Osteoblast (primary cell): ENCODE measurements at regions not wholly inside any gene's neighbourhood (a gene's known extent, or its start where the extent isn't known, plus 50 kb on each side); places are given as distances from the start of the nearest gene placed in this dataset.
"Not testable (repeated sequence)": the region's sequence is repeated elsewhere in the genome, so short reads cannot be mapped to it uniquely, and the experiment has no call there.

Experiments
- DNase-seq: peaks from one replicate; pipeline ENCODE4 v3.0.0; 2011; ENCODE audit warnings: low spot score, mixed read lengths; ENCODE audit not compliant: insufficient read length; ENCODE audit errors: missing footprints
- H2AFZ ChIP-seq: 2 replicates; pipeline ENCODE4 v1.6.0; 2011; ENCODE audit warnings: mild to moderate bottlenecking, low read length
- H3K27ac ChIP-seq: 2 replicates; pipeline ENCODE4 v1.5.1; 2011; ENCODE audit warnings: mild to moderate bottlenecking, low read depth, low read length, moderate library complexity
- H3K27me3 ChIP-seq: 2 replicates; pipeline ENCODE4 v1.6.0; 2012; ENCODE audit warnings: mild to moderate bottlenecking, control low read depth, inconsistent platforms, low read length, moderate library complexity; ENCODE audit not compliant: insufficient read depth
- H3K36me3 ChIP-seq: 2 replicates; pipeline ENCODE4 v1.5.1; 2011; ENCODE audit warnings: mild to moderate bottlenecking, low read length, control low read depth, moderate library complexity; ENCODE audit not compliant: insufficient read depth
- H3K4me1 ChIP-seq: 2 replicates; pipeline ENCODE4 v1.5.1; 2011; ENCODE audit warnings: mild to moderate bottlenecking, low read length, control low read depth, moderate library complexity; ENCODE audit not compliant: insufficient read depth
- H3K4me2 ChIP-seq: 2 replicates; pipeline ENCODE4 v1.6.0; 2011; ENCODE audit warnings: mild to moderate bottlenecking, low read length; ENCODE audit not compliant: insufficient read depth
- H3K4me3 ChIP-seq: fragments of 200-600 bp; sonication (generic); 3 replicates; pipeline ENCODE4 v1.5.1; 2012; ENCODE audit warnings: mild to moderate bottlenecking, low read length, inconsistent platforms; ENCODE audit not compliant: insufficient read depth
- H3K79me2 ChIP-seq: 2 replicates; pipeline ENCODE4 v1.6.0; 2012; ENCODE audit warnings: mild to moderate bottlenecking, low read length, control low read depth, inconsistent platforms; ENCODE audit not compliant: insufficient read depth
- H3K9me3 ChIP-seq: 2 replicates; pipeline ENCODE4 v1.5.1; 2011; ENCODE audit warnings: low read depth, low read length, control low read depth
- H4K20me1 ChIP-seq: 2 replicates; pipeline ENCODE4 v1.6.0; 2012; ENCODE audit warnings: mild to moderate bottlenecking, low read length, control low read depth; ENCODE audit not compliant: insufficient read depth
- TF ChIP-seq, protein P1 (sequence below): IDR thresholded peaks from 2 replicates; pipeline ENCODE4 v1.5.1; 2011; ENCODE audit warnings: mild to moderate bottlenecking, low read depth, low read length, moderate library complexity; ENCODE audit errors: extremely low read depth

GRCh38 chr1:65577278-65577677 lies 156.8 kb downstream of the LEPR start:
- Histone ChIP-seq H3K27me3 (no peaks in the 10 kb centered on the region), H3K9me3 (no peaks in the 10 kb centered on the region), H3K4me3 (no peak overlapping the region), H4K20me1 (no peaks in the 10 kb centered on the region), H3K4me1 (no peaks in the 10 kb centered on the region), H3K4me2 (no peak overlapping the region), H3K27ac (no peak overlapping the region), H3K79me2 (no peaks in the 10 kb centered on the region), H3K36me3 (peaks cover 19% of the 10 kb centered on the region), H2AFZ (no peak overlapping the region)
- TF ChIP-seq, protein P1, sequence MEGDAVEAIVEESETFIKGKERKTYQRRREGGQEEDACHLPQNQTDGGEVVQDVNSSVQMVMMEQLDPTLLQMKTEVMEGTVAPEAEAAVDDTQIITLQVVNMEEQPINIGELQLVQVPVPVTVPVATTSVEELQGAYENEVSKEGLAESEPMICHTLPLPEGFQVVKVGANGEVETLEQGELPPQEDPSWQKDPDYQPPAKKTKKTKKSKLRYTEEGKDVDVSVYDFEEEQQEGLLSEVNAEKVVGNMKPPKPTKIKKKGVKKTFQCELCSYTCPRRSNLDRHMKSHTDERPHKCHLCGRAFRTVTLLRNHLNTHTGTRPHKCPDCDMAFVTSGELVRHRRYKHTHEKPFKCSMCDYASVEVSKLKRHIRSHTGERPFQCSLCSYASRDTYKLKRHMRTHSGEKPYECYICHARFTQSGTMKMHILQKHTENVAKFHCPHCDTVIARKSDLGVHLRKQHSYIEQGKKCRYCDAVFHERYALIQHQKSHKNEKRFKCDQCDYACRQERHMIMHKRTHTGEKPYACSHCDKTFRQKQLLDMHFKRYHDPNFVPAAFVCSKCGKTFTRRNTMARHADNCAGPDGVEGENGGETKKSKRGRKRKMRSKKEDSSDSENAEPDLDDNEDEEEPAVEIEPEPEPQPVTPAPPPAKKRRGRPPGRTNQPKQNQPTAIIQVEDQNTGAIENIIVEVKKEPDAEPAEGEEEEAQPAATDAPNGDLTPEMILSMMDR: no peak
- DNase-seq: no peak

- H3K36me3 ChIP-seq: peaks cover 14% of the 10 kb centered on the region
- H2AFZ ChIP-seq, H4K20me1 ChIP-seq, H3K4me3 ChIP-seq, DNase-seq, H3K4me2 ChIP-seq, H3K9me3 ChIP-seq, H3K27ac ChIP-seq, H3K4me1 ChIP-seq, H3K27me3 ChIP-seq, H3K79me2 ChIP-seq: not testable (repeated sequence)
Observed at GRCh38 chr1:65577982-65578381, 157.5 kb downstream of the LEPR start.

DNA sequence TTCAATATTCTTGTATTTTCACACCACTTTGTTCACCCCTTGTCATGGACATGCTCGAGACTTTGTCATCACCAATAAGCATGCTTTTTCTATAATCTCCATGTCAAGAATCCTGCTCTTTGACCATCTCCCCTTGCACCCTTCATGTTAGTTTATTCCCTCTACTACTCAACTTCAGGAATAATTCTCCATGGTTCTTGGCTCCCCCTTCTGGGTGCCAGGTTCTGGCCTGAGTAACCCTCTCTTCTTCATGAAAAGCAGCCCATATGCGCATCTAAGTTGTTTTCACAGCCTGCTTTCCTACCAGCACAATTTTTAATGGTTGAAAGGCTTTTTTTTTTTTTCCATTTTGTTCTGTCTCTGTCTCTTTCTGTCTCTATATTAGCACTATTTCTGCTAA lies 160.7 kb downstream of the LEPR start:
- no peak overlapping the region for H3K4me2 ChIP-seq
- no peak overlapping the region for H3K27ac ChIP-seq
- no peak for DNase-seq
- no peaks in the 10 kb centered on the region for H3K4me1 ChIP-seq
- no peak overlapping the region for H3K4me3 ChIP-seq
- no peaks in the 10 kb centered on the region for H3K9me3 ChIP-seq
- H2AFZ ChIP-seq: no peak overlapping the region
- H3K27me3 ChIP-seq: no peaks in the 10 kb centered on the region
- H4K20me1 ChIP-seq: no peaks in the 10 kb centered on the region
- TF ChIP-seq, protein P1: peak; percentile 47
- no peaks in the 10 kb centered on the region for H3K79me2 ChIP-seq
- H3K36me3 ChIP-seq: peaks cover 9% of the 10 kb centered on the region

- H3K9me3 ChIP-seq: no peaks in the 10 kb centered on the region
- no peak overlapping the region for H3K4me3 ChIP-seq
- no peak for DNase-seq
- H3K27ac ChIP-seq: no peak overlapping the region
- no peaks in the 10 kb centered on the region for H3K36me3 ChIP-seq
- no peak overlapping the region for H3K4me2 ChIP-seq
- H2AFZ ChIP-seq: no peak overlapping the region
- H4K20me1 ChIP-seq: no peaks in the 10 kb centered on the region
- no peaks in the 10 kb centered on the region for H3K27me3 ChIP-seq
- H3K4me1 ChIP-seq: no peaks in the 10 kb centered on the region
- H3K79me2 ChIP-seq: no peaks in the 10 kb centered on the region
- TF ChIP-seq, protein P1: no peak
Observed at GRCh38 chr1:65584399-65584798, 163.9 kb downstream of the LEPR start.
